ENCODE measurements at regions not wholly inside any gene's neighbourhood (a gene's known extent, or its start where the extent isn't known, plus 50 kb on each side); places are given as distances from the start of the nearest gene placed in this dataset.

GRCh38 chr12:4084573-4084972 is 189.0 kb upstream of the CCND2 start:
- no peaks in the 10 kb centered on the region for H3K36me3 ChIP-seq (ENCODE audit: insufficient read depth, low read length)
- no peaks in the 10 kb centered on the region for H3K4me1 ChIP-seq (ENCODE audit: insufficient read depth, low read length)
- H3K27me3 ChIP-seq (ENCODE audit: control insufficient read depth in 1 of 2, insufficient read depth in 2 of 2, low read length in 2 of 2), result no peaks in the 10 kb centered on the region
- H3K9me3 ChIP-seq (ENCODE audit: low read length), result no peaks in the 10 kb centered on the region
- no peak overlapping the region for H3K27ac ChIP-seq (ENCODE audit: low read depth, low read length)
- no peak overlapping the region for H3K4me3 ChIP-seq (ENCODE audit: low read depth in 1 of 2, low read length in 2 of 2)
- H3K9ac ChIP-seq (ENCODE audit: low read length), result no peak overlapping the region

- H3K36me3 ChIP-seq (ENCODE audit: insufficient read depth, low read length), result no peaks in the 10 kb centered on the region
Observed at GRCh38 chr12:4082809-4083403, 190.7 kb upstream of the CCND2 start.

DNA sequence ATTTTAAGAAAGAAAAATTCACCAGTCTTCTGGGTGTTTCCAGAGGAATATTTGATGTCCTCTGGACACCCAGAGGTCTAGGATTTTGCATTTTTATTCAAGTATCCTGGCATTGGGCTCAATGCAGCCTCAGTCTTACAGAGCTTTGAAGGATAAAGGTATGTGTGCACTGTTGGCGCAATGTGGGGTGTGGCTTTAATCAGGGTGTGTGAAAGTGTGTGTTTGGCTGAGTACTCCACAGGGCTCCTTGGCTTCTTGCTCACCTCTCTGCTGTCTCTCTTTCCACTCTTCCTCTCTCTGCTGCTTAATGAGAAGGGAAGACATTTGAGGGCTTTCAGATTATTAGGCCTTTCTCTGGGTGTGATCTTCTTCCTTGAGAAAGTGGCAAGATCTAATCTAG is 193.3 kb upstream of the CCND2 start:
- Histone ChIP-seq H3K27me3 (ENCODE audit: control insufficient read depth in 1 of 2, insufficient read depth in 2 of 2, low read length in 2 of 2) (no peaks in the 10 kb centered on the region), H3K4me3 (ENCODE audit: low read depth in 1 of 2, low read length in 2 of 2) (no peak overlapping the region), H3K9ac (ENCODE audit: low read length) (no peak overlapping the region), H3K36me3 (ENCODE audit: insufficient read depth, low read length) (no peaks in the 10 kb centered on the region), H3K4me1 (ENCODE audit: insufficient read depth, low read length) (no peaks in the 10 kb centered on the region), H3K27ac (ENCODE audit: low read depth, low read length) (no peak overlapping the region), H3K9me3 (ENCODE audit: low read length) (no peaks in the 10 kb centered on the region)

More at GRCh38 chr12:4082809-4083403, 190.7 kb upstream of the CCND2 start:
- Histone ChIP-seq H3K27me3 (ENCODE audit: control insufficient read depth in 1 of 2, insufficient read depth in 2 of 2, low read length in 2 of 2) (no peaks in the 10 kb centered on the region), H3K9ac (ENCODE audit: low read length) (no peak overlapping the region), H3K4me1 (ENCODE audit: insufficient read depth, low read length) (no peaks in the 10 kb centered on the region), H3K27ac (ENCODE audit: low read depth, low read length) (no peak overlapping the region), H3K9me3 (ENCODE audit: low read length) (no peaks in the 10 kb centered on the region), H3K4me3 (ENCODE audit: low read depth in 1 of 2, low read length in 2 of 2) (no peak overlapping the region)

GRCh38 chr12:4074129-4074528 is 199.4 kb upstream of the CCND2 start:
- Histone ChIP-seq H3K4me3 (ENCODE audit: low read depth in 1 of 2, low read length in 2 of 2) (no peak overlapping the region), H3K27me3 (ENCODE audit: control insufficient read depth in 1 of 2, insufficient read depth in 2 of 2, low read length in 2 of 2) (no peaks in the 10 kb centered on the region), H3K27ac (ENCODE audit: low read depth, low read length) (no peak overlapping the region), H3K9ac (ENCODE audit: low read length) (no peak overlapping the region), H3K36me3 (ENCODE audit: insufficient read depth, low read length) (no peaks in the 10 kb centered on the region), H3K4me1 (ENCODE audit: insufficient read depth, low read length) (no peaks in the 10 kb centered on the region), H3K9me3 (ENCODE audit: low read length) (no peaks in the 10 kb centered on the region)

- no peaks in the 10 kb centered on the region for H3K4me1 ChIP-seq (ENCODE audit: insufficient read depth, low read length)
- H3K27me3 ChIP-seq (ENCODE audit: control insufficient read depth in 1 of 2, insufficient read depth in 2 of 2, low read length in 2 of 2), result no peaks in the 10 kb centered on the region
- H3K9ac ChIP-seq (ENCODE audit: low read length), result no peak overlapping the region
- no peak overlapping the region for H3K27ac ChIP-seq (ENCODE audit: low read depth, low read length)
- H3K9me3 ChIP-seq (ENCODE audit: low read length), result no peaks in the 10 kb centered on the region
- H3K36me3 ChIP-seq (ENCODE audit: insufficient read depth, low read length), result no peaks in the 10 kb centered on the region
- H3K4me3 ChIP-seq (ENCODE audit: low read depth in 1 of 2, low read length in 2 of 2), result no peak overlapping the region
Observed at GRCh38 chr12:4069670-4070010, 196.4 kb upstream of the PARP11 start.

DNA sequence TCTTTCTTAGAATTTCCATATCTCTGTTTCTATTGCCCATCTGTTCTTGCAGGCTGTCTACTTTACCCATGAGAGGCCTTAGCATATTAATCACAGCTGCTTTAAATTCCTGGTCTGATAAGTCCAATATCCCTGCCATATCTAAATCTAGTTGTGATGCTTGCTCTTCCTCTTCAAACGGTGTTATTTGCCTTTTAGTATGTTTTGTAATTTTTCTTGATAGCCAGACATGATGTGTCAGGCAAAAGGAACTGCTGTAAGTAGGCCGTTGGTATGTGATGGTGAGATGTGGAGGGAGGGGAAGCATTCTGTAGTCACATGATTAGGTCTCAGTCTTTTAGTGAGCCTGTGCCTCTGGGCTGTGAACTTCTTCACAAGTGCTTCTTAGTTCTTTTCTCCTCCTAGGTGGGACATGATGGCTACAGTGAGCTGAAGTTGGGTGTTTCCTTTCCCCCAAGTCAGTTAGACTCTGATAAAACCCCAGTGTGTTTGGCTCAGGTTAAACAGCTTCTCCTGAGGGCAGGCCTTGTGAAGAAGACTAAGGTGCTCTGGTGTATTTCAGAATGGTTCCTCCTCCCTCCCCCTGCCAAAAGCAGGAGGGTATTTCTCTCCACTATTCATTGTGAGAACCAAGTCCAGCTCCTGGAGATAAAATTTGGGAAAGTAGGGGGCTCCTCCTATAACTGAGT is 195.9 kb upstream of the PARP11 start:
- no peak overlapping the region for H3K4me3 ChIP-seq (ENCODE audit: low read depth in 1 of 2, low read length in 2 of 2)
- H3K9me3 ChIP-seq (ENCODE audit: low read length), result no peaks in the 10 kb centered on the region
- H3K27ac ChIP-seq (ENCODE audit: low read depth, low read length), result no peak overlapping the region
- no peaks in the 10 kb centered on the region for H3K27me3 ChIP-seq (ENCODE audit: control insufficient read depth in 1 of 2, insufficient read depth in 2 of 2, low read length in 2 of 2)
- H3K4me1 ChIP-seq (ENCODE audit: insufficient read depth, low read length), result no peaks in the 10 kb centered on the region
- no peak overlapping the region for H3K9ac ChIP-seq (ENCODE audit: low read length)
- no peaks in the 10 kb centered on the region for H3K36me3 ChIP-seq (ENCODE audit: insufficient read depth, low read length)

DNA sequence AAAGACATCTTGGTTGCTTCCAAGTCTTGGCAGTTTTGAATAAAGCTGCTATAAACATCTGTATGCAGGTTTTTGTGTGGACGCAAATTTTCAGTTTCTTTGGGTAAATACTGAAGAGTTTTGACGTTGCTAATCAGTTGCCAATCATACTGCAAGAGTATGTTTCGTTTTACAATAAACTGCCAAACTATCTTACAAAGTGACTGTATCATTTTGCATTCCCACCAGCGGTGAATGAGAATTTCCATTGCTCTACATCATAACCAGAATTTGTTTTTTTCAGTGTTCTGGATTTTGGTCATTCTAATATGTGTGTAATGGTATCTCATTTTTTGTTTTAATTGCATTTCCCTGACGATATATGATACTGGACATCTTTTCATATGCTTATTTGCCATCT is 190.8 kb upstream of the PARP11 start:
- Histone ChIP-seq H3K4me3 (ENCODE audit: low read depth in 1 of 2, low read length in 2 of 2) (no peak overlapping the region), H3K27ac (ENCODE audit: low read depth, low read length) (no peak overlapping the region), H3K27me3 (ENCODE audit: control insufficient read depth in 1 of 2, insufficient read depth in 2 of 2, low read length in 2 of 2) (no peaks in the 10 kb centered on the region), H3K9me3 (ENCODE audit: low read length) (no peaks in the 10 kb centered on the region), H3K9ac (ENCODE audit: low read length) (no peak overlapping the region), H3K36me3 (ENCODE audit: insufficient read depth, low read length) (no peaks in the 10 kb centered on the region), H3K4me1 (ENCODE audit: insufficient read depth, low read length) (no peaks in the 10 kb centered on the region)

DNA sequence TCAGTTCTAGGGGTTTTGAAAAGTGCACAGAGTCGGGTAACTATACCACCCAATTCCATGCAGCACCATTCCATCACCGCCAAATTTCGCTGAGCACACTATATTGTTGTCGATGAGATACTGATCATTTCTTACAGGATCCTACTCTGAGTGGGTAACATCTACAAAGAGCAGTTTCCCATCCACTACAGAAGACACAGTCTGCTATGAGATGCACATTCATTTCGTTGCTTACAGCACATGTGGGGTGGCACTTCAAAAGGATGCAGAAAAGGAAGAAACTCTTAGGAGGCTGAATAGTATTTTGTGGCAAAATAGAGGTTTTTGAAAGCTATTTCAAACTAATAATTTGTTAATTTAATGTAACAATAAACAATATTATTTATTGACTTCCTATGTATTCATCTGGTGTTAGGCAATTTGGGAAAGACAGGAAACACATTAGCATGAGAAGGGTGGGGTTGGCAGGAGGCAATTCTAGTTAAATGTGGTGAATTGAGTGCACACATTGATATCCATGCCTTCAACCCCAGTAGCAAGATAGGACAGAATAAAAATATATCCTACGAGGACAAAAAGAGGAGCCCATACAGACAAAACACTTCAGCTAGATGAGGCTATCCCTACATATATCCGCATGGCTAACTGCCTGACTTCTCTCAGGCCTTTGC is 186.8 kb upstream of the PARP11 start:
- Histone ChIP-seq H3K27ac (ENCODE audit: low read depth, low read length) (no peak overlapping the region), H3K9me3 (ENCODE audit: low read length) (no peaks in the 10 kb centered on the region), H3K36me3 (ENCODE audit: insufficient read depth, low read length) (no peaks in the 10 kb centered on the region), H3K27me3 (ENCODE audit: control insufficient read depth in 1 of 2, insufficient read depth in 2 of 2, low read length in 2 of 2) (no peaks in the 10 kb centered on the region), H3K4me1 (ENCODE audit: insufficient read depth, low read length) (no peaks in the 10 kb centered on the region), H3K4me3 (ENCODE audit: low read depth in 1 of 2, low read length in 2 of 2) (no peak overlapping the region), H3K9ac (ENCODE audit: low read length) (no peak overlapping the region)

- Histone ChIP-seq H3K36me3 (ENCODE audit: insufficient read depth, low read length) (no peaks in the 10 kb centered on the region), H3K27me3 (ENCODE audit: control insufficient read depth in 1 of 2, insufficient read depth in 2 of 2, low read length in 2 of 2) (no peaks in the 10 kb centered on the region), H3K9ac (ENCODE audit: low read length) (no peak overlapping the region), H3K27ac (ENCODE audit: low read depth, low read length) (no peak overlapping the region), H3K9me3 (ENCODE audit: low read length) (no peaks in the 10 kb centered on the region), H3K4me1 (ENCODE audit: insufficient read depth, low read length) (no peaks in the 10 kb centered on the region), H3K4me3 (ENCODE audit: low read depth in 1 of 2, low read length in 2 of 2) (no peak overlapping the region)
Observed at GRCh38 chr12:4056910-4057845, 184.0 kb upstream of the PARP11 start.

DNA sequence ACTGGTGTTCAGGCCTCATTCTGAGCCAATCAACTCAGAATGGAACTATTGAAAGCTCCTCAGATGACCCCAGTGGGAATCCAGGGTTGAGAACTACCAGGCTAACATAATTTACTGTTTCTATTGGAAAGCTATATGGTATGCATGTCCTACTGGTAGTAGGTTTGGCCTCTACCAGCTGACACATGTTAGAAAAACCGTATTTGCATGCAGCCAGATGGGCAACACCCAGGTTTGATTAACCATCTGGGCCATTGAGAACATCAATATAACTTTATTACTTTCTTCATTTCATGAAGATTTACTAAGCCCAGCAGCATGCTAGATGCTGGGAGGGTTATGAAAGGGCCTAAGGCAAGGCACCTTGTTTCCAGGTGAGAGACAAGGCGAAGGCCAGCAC is 181.4 kb upstream of the PARP11 start:
- Histone ChIP-seq H3K4me1 (ENCODE audit: insufficient read depth, low read length) (no peaks in the 10 kb centered on the region), H3K27ac (ENCODE audit: low read depth, low read length) (no peak overlapping the region), H3K4me3 (ENCODE audit: low read depth in 1 of 2, low read length in 2 of 2) (no peak overlapping the region), H3K27me3 (ENCODE audit: control insufficient read depth in 1 of 2, insufficient read depth in 2 of 2, low read length in 2 of 2) (no peaks in the 10 kb centered on the region), H3K36me3 (ENCODE audit: insufficient read depth, low read length) (no peaks in the 10 kb centered on the region), H3K9ac (ENCODE audit: low read length) (no peak overlapping the region), H3K9me3 (ENCODE audit: low read length) (no peaks in the 10 kb centered on the region)

DNA sequence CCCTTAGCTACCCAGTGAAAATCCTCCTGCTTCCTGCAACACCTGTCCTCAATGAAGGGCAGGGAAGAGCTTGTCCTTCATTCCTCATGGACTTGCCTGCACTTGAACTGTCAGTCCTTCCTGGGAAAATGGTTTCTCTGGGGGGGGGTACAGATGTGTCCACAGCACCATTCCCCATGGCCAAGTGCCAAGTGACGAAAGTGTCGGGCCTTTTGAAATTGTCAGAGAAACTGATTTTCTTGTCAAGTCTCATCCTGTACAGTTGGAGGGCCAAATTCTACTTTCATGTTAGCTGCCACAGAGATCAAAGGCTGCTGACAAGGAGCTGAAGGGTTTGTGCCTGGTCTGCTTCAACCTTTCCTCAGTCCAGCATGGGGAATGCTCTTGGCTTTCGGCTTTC is 179.5 kb upstream of the PARP11 start:
- H3K27me3 ChIP-seq (ENCODE audit: control insufficient read depth in 1 of 2, insufficient read depth in 2 of 2, low read length in 2 of 2), result no peaks in the 10 kb centered on the region
- H3K9me3 ChIP-seq (ENCODE audit: low read length), result no peaks in the 10 kb centered on the region
- no peak overlapping the region for H3K4me3 ChIP-seq (ENCODE audit: low read depth in 1 of 2, low read length in 2 of 2)
- H3K27ac ChIP-seq (ENCODE audit: low read depth, low read length), result no peak overlapping the region
- no peaks in the 10 kb centered on the region for H3K4me1 ChIP-seq (ENCODE audit: insufficient read depth, low read length)
- no peak overlapping the region for H3K9ac ChIP-seq (ENCODE audit: low read length)
- H3K36me3 ChIP-seq (ENCODE audit: insufficient read depth, low read length), result no peaks in the 10 kb centered on the region
